Choroid plexus epithelial cell (primary cell): ENCODE measurements at regions not wholly inside any gene's neighbourhood (a gene's known extent, or its start where the extent isn't known, plus 50 kb on each side); places are given as distances from the start of the nearest gene placed in this dataset.
"Not testable (repeated sequence)": the region's sequence is repeated elsewhere in the genome, so short reads cannot be mapped to it uniquely, and the experiment has no call there.

Experiments used
- DNase-seq: peaks from one replicate; pipeline ENCODE4 v3.0.0-alpha.2; 2010; ENCODE audit warnings: low read depth
- H3K4me3 ChIP-seq: 2 replicates; pipeline ENCODE4 v1.5.1; 2011; ENCODE audit warnings: low read depth, mild to moderate bottlenecking, control low read depth, low read length, moderate library complexity
- TF ChIP-seq, protein P1 (sequence below): conservative IDR thresholded peaks from 2 replicates; pipeline ENCODE4 v1.5.1; 2011; ENCODE audit warnings: low read depth, mild to moderate bottlenecking, control low read depth, inconsistent platforms, low read length, moderate library complexity

DNA sequence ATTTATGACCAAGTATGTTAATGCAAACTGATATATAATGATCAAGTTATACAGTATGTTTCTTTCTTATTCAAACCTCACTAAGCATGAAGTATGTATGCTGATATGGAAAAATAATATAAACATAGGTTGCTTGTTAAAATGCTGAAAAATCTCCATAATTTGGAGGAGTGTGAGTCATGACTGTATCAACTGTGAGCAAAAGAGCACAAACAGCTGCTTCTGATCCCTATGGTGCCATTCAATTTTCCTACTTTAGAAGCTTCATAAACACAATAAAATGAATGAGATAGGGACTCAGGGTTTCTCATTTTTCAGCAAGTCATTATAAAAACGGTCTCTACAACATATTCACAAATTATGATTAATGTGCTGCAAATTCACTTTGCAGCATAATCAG, 129.9 kb upstream of the TFPI start:
- DNase-seq, result peak; percentile 5
- TF ChIP-seq, protein P1, sequence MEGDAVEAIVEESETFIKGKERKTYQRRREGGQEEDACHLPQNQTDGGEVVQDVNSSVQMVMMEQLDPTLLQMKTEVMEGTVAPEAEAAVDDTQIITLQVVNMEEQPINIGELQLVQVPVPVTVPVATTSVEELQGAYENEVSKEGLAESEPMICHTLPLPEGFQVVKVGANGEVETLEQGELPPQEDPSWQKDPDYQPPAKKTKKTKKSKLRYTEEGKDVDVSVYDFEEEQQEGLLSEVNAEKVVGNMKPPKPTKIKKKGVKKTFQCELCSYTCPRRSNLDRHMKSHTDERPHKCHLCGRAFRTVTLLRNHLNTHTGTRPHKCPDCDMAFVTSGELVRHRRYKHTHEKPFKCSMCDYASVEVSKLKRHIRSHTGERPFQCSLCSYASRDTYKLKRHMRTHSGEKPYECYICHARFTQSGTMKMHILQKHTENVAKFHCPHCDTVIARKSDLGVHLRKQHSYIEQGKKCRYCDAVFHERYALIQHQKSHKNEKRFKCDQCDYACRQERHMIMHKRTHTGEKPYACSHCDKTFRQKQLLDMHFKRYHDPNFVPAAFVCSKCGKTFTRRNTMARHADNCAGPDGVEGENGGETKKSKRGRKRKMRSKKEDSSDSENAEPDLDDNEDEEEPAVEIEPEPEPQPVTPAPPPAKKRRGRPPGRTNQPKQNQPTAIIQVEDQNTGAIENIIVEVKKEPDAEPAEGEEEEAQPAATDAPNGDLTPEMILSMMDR, result no peak
- H3K4me3 ChIP-seq, result no peak overlapping the region

DNA sequence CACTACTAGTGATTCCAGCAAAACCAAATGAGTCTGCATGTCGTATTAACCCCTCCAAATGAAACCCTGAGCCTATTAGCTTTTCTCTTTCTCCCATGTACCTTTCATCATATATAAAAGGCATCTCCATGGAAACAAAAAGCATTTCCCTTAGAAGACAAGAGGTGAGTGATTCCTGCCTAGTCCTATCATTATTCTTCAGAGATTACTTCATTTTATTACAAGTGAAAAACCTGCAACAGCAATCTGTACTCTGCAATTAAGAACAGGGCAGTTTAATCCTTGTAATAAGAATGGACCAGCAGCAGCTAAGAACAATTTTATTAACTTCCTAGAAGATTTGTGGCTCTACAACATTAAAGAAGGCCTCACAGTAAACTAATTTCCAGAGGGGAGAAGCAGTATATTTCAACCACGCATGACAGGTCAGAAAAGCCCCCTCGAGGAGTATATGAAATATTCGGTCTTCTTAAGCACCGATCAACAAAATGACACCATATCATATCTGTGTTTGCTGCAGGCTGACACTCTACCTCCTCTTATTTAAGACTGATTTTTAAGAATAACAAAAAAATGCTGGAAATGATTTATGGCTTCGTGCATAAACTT, 132.3 kb upstream of the TFPI start:
- DNase-seq, result no peak
- TF ChIP-seq, protein P1, result no peak
- H3K4me3 ChIP-seq, result no peak overlapping the region

DNA sequence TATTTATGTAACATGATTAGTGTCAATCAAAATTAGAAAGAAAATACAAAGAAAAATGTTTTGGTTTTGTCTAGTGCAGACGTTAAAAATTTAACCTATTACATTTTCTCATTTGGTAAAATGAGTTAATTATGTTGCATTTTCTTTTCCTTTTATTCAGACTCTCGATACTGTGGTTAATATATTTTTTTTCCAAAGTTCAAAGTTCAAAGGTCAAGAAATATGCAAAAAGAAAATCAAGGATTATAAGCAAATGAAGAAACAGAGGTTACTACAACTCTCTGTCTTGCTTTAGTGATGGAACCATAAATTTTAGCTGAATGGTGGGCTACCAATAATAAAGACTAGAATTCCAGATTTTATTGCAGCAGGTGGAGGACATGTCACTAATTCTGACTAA, 133.3 kb upstream of the TFPI start:
- no peak overlapping the region for H3K4me3 ChIP-seq
- no peak for DNase-seq
- TF ChIP-seq, protein P1, result no peak

DNA sequence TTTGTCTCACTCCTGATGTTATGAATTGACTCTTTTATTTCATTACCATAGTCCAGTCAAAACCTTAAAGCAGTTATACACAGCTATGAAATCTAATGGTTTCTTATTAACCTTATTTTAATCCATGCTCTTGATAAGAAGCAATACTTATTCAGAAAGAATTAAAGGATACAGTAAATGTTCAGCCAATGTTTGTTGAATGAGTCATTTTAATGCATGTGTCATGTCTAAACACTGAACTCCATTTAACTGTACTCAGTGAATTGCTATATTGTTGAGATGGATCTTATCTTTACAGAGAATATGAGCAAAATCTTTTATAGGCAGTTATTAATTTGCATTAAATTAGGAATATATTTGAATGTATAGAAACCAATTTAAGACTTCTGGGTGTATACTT, 135.1 kb upstream of the TFPI start:
- H3K4me3 ChIP-seq, result no peak overlapping the region
- TF ChIP-seq, protein P1, result no peak
- DNase-seq, result peak; percentile 39

DNA sequence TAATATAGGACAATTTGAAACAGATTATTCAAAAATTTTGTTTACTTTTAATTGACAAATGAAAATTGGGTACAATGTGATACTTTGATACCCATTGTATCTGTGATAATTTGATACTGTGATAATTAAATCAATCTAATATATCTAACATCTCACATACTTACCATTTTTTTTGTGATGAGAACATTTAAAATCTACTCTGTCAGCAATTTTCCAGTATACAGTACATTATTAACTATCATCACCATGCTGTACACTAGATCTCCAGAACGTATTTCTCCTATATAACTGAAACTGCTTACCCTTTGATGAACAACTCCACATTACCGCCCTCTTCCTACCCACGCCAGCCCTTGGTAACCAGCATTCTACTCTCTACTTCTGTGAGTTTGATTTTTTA, 139.7 kb upstream of the TFPI start:
- TF ChIP-seq, protein P1, result no peak
- no peak for DNase-seq
- H3K4me3 ChIP-seq, result no peak overlapping the region

DNA sequence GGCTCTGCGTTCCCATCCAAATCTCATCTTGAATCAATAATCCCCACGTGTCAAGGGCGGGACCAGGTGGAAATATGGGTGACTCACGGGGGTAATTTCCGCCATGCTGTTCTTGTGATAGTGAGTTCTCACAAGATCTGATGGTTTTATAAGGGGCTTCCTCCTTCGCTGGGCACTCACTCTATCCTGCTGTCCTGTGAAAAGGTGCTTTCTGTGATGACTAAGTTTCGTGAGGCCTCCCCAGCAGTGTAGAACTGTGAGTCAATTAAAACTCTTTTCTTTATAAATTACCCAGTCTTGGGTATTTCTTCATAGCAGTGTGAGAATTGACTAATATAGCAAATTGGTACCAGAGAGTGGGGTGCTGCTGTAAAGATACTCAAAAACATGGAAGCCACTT, 142.4 kb upstream of the TFPI start:
- not testable (repeated sequence) for DNase-seq, H3K4me3 ChIP-seq

DNA sequence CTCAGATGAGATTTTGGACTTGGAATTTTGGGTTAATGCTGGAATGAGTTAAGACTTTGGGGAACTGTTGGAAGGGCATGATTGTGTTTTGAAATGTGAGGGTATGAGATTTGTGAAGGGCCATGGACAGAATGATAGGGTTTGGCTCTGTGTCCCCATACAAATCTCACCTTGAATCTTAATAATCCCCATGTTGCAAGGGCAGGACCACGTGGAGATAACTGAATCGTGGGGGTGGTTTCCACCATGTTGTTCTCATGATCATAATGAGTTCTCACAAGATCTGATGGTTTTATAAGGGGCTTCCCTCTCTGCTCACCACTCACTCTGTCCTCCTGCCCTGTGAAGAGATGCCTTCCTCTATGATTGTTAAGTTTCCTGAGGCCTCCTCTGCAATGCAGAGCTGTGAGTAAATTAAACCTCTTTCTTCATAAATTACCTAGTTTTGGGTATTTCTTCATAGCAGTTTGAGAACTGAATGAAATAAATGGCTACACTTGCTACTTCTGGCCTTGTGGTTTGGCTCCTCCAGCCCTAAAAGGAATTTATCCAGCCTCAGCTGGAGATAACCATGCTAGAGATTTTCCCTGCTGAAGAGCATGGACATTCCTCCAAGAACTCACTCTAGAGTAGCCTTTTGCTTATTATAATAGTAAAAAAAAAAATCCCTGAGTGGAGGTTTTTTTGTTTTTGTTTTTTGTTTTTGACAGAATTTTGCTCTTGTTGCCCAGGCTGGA, 144.3 kb upstream of the TFPI start:
- TF ChIP-seq, protein P1, result no peak
- H3K4me3 ChIP-seq, result no peak overlapping the region
- DNase-seq, result peak; percentile 78
